Immature natural killer cell (primary cell): ENCODE measurements at regions not wholly inside any gene's neighbourhood (a gene's known extent, or its start where the extent isn't known, plus 50 kb on each side); places are given as distances from the start of the nearest gene placed in this dataset.

ENCODE experiments used
- DNase-seq, 3 donors: peaks; one replicate each; pipeline ENCODE4 v3.0.0; 2022; ENCODE audit warnings: mixed read lengths in 1 of 3
- H3K27ac Mint-ChIP-seq, 6 donors: one replicate each; pipeline ENCODE4 v1.8.0; 2020; ENCODE audit warnings: mixed read lengths in 6 of 6, mild to moderate bottlenecking in 5 of 6, inconsistent platforms in 4 of 6, moderate library complexity in 3 of 6
- H3K27me3 Mint-ChIP-seq, 3 donors: one replicate each; pipeline ENCODE4 v1.8.0; 2020 to 2021; ENCODE audit warnings: low read depth in 3 of 3, mild to moderate bottlenecking in 3 of 3, mixed read lengths in 3 of 3, moderate library complexity in 3 of 3, inconsistent platforms in 1 of 3
- H3K36me3 Mint-ChIP-seq, 3 donors: one replicate each; pipeline ENCODE4 v1.8.0; 2020; ENCODE audit warnings: mixed read lengths in 3 of 3, inconsistent platforms in 2 of 3, mild to moderate bottlenecking in 2 of 3
- H3K4me1 Mint-ChIP-seq, 2 donors: one replicate each; pipeline ENCODE4 v1.8.0; 2020; ENCODE audit warnings: inconsistent platforms in 2 of 2, mild to moderate bottlenecking in 2 of 2, mixed read lengths in 2 of 2, moderate library complexity in 1 of 2
- H3K4me3 Mint-ChIP-seq, 5 donors: one replicate each; pipeline ENCODE4 v1.8.0; 2020; ENCODE audit warnings: mild to moderate bottlenecking in 5 of 5, mixed read lengths in 5 of 5, inconsistent platforms in 3 of 5, moderate library complexity in 3 of 5
- H3K9me3 Mint-ChIP-seq, 6 donors: one replicate each; pipeline ENCODE4 v1.8.0; 2020; ENCODE audit warnings: mild to moderate bottlenecking in 6 of 6, mixed read lengths in 6 of 6, inconsistent platforms in 4 of 6, moderate library complexity in 3 of 6

GRCh38 chr12:42980441-42980840 lies 390.9 kb upstream of the PRICKLE1 start:
- Mint-ChIP-seq H3K4me3 (no peak overlapping the region), H3K27me3 (no peaks in the 10 kb centered on the region), H3K4me1 (no peaks in the 10 kb centered on the region), H3K36me3 (no peaks in the 10 kb centered on the region), H3K9me3 (peaks cover 0 to 16% (median 10%) of the 10 kb centered on the region in 6 donors), H3K27ac (no peak overlapping the region)
- no peak for DNase-seq

GRCh38 chr12:42979746-42980145 lies 390.2 kb upstream of the PRICKLE1 start:
- Mint-ChIP-seq H3K36me3 (no peaks in the 10 kb centered on the region), H3K27ac (no peak overlapping the region), H3K27me3 (no peaks in the 10 kb centered on the region), H3K4me1 (no peaks in the 10 kb centered on the region), H3K9me3 (peaks cover 0 to 21% (median 11%) of the 10 kb centered on the region in 6 donors), H3K4me3 (no peak overlapping the region)
- no peak for DNase-seq

- H3K9me3 Mint-ChIP-seq, result peaks cover 2 to 28% (median 13%) of the 10 kb centered on the region in 6 donors
- H3K27me3 Mint-ChIP-seq, result no peaks in the 10 kb centered on the region
- H3K4me1 Mint-ChIP-seq, result no peaks in the 10 kb centered on the region
- no peak overlapping the region for H3K27ac Mint-ChIP-seq
- no peaks in the 10 kb centered on the region for H3K36me3 Mint-ChIP-seq
- H3K4me3 Mint-ChIP-seq, result no peak overlapping the region
- DNase-seq, result no peak
Observed at GRCh38 chr12:42978708-42979107, 389.2 kb upstream of the PRICKLE1 start.

GRCh38 chr12:42977451-42978230 lies 388.1 kb upstream of the PRICKLE1 start:
- H3K27ac Mint-ChIP-seq, result no peak overlapping the region
- H3K4me3 Mint-ChIP-seq, result no peak overlapping the region
- H3K36me3 Mint-ChIP-seq, result no peaks in the 10 kb centered on the region
- H3K9me3 Mint-ChIP-seq, result peaks cover 5 to 37% (median 15%) of the 10 kb centered on the region in 6 donors
- no peaks in the 10 kb centered on the region for H3K27me3 Mint-ChIP-seq
- no peak for DNase-seq
- no peaks in the 10 kb centered on the region for H3K4me1 Mint-ChIP-seq

- no peak overlapping the region for H3K27ac Mint-ChIP-seq
- peaks cover 7 to 41% (median 16%) of the 10 kb centered on the region in 6 donors for H3K9me3 Mint-ChIP-seq
- H3K36me3 Mint-ChIP-seq, result no peaks in the 10 kb centered on the region
- no peaks in the 10 kb centered on the region for H3K27me3 Mint-ChIP-seq
- no peak overlapping the region for H3K4me3 Mint-ChIP-seq
- DNase-seq, result no peak
- H3K4me1 Mint-ChIP-seq, result no peaks in the 10 kb centered on the region
Observed at GRCh38 chr12:42976620-42977019, 387.1 kb upstream of the PRICKLE1 start.

- Mint-ChIP-seq H3K27ac (no peak overlapping the region), H3K36me3 (no peaks in the 10 kb centered on the region), H3K27me3 (no peaks in the 10 kb centered on the region), H3K4me1 (no peaks in the 10 kb centered on the region), H3K9me3 (peaks cover 9 to 43% (median 18%) of the 10 kb centered on the region in 6 donors), H3K4me3 (no peak overlapping the region)
- DNase-seq, result no peak
Observed at GRCh38 chr12:42976122-42976521, 386.6 kb upstream of the PRICKLE1 start.

GRCh38 chr12:42969355-42969754 lies 379.8 kb upstream of the PRICKLE1 start:
- Mint-ChIP-seq H3K9me3 (peaks cover 7 to 40% (median 16%) of the 10 kb centered on the region in 6 donors), H3K4me3 (no peak overlapping the region), H3K36me3 (no peaks in the 10 kb centered on the region), H3K27me3 (peaks cover 0 to 2% (median 0%) of the 10 kb centered on the region in 3 donors), H3K27ac (no peak overlapping the region), H3K4me1 (no peaks in the 10 kb centered on the region)
- DNase-seq, result no peak

- Mint-ChIP-seq H3K36me3 (no peaks in the 10 kb centered on the region), H3K27ac (no peak overlapping the region), H3K4me3 (no peak overlapping the region), H3K4me1 (no peaks in the 10 kb centered on the region), H3K27me3 (peaks cover 0 to 2% (median 0%) of the 10 kb centered on the region in 3 donors), H3K9me3 (peaks cover 7 to 34% (median 12%) of the 10 kb centered on the region in 6 donors)
- no peak for DNase-seq
Observed at GRCh38 chr12:42968426-42968825, 378.9 kb upstream of the PRICKLE1 start.

- Mint-ChIP-seq H3K27me3 (peaks cover 0 to 2% (median 0%) of the 10 kb centered on the region in 3 donors), H3K4me1 (no peaks in the 10 kb centered on the region), H3K36me3 (no peaks in the 10 kb centered on the region), H3K4me3 (no peak overlapping the region), H3K27ac (no peak overlapping the region), H3K9me3 (peaks cover 5 to 30% (median 10%) of the 10 kb centered on the region in 6 donors)
- DNase-seq, result no peak
Observed at GRCh38 chr12:42967850-42968249, 378.3 kb upstream of the PRICKLE1 start.

DNA sequence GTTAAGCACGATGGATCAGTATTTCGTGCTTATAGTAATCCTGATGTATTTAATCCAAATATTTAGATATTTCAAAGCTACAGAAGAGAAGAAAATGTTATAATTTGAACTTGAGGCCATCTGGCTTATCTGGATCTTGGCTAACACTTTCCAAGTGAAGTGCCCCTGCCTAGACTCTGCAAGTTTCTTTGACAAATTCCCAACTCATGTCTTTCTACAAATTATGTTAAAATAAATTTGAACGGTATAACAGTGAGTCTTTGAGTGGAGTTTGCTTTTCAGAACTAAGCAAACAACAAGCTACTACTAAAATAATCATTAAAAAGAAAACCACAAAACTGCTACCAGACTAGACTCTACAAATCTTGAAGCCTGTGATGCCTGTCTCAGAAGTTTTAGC lies 374.4 kb upstream of the PRICKLE1 start:
- H3K4me3 Mint-ChIP-seq, result no peak overlapping the region
- H3K4me1 Mint-ChIP-seq, result no peaks in the 10 kb centered on the region
- no peak for DNase-seq
- H3K27me3 Mint-ChIP-seq, result peaks cover 0 to 2% (median 2%) of the 10 kb centered on the region in 3 donors
- no peak overlapping the region for H3K27ac Mint-ChIP-seq
- H3K36me3 Mint-ChIP-seq, result no peaks in the 10 kb centered on the region
- peaks cover 2 to 16% (median 4%) of the 10 kb centered on the region in 6 donors for H3K9me3 Mint-ChIP-seq

GRCh38 chr12:42962384-42962783 lies 372.8 kb upstream of the PRICKLE1 start:
- Mint-ChIP-seq H3K27me3 (peaks cover 0 to 2% (median 2%) of the 10 kb centered on the region in 3 donors), H3K36me3 (no peaks in the 10 kb centered on the region), H3K4me3 (no peak overlapping the region), H3K27ac (no peak overlapping the region), H3K9me3 (peaks cover 0 to 10% (median 4%) of the 10 kb centered on the region in 6 donors), H3K4me1 (no peaks in the 10 kb centered on the region)
- DNase-seq, result no peak

DNA sequence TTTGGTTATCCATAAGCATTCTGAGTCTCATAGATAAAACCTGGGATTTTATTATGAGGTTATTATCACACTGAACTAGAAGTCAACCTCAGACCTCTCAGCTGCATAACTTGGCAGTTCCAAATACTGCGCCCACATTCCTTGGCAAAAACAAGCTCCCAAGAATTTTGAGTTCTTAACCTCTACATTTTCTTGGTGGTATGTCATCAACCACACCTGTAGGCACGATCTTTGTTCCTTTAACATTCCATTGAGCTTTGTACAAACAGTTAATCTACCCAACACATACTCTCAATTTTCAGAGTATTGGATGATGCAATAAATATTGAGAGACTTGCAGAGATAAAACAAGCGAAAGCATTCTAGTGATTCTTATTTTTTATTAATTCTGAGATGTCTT lies 371.8 kb upstream of the PRICKLE1 start:
- Mint-ChIP-seq H3K27me3 (peaks cover 0 to 2% (median under 1%) of the 10 kb centered on the region in 3 donors), H3K4me3 (no peak overlapping the region), H3K27ac (no peak overlapping the region), H3K36me3 (no peaks in the 10 kb centered on the region), H3K4me1 (no peaks in the 10 kb centered on the region), H3K9me3 (peaks cover 0 to 10% (median 5%) of the 10 kb centered on the region in 6 donors)
- DNase-seq, result no peak

GRCh38 chr12:42960087-42960527 lies 370.6 kb upstream of the PRICKLE1 start:
- no peaks in the 10 kb centered on the region for H3K36me3 Mint-ChIP-seq
- DNase-seq, result no peak
- H3K27ac Mint-ChIP-seq, result no peak overlapping the region
- H3K4me3 Mint-ChIP-seq, result no peak overlapping the region
- H3K9me3 Mint-ChIP-seq, result peaks cover 0 to 10% (median 8%) of the 10 kb centered on the region in 6 donors
- H3K4me1 Mint-ChIP-seq, result no peaks in the 10 kb centered on the region
- peaks cover 0 to 2% (median 0%) of the 10 kb centered on the region in 3 donors for H3K27me3 Mint-ChIP-seq

GRCh38 chr12:42958291-42958674 lies 368.7 kb upstream of the PRICKLE1 start:
- Mint-ChIP-seq H3K4me1 (no peaks in the 10 kb centered on the region), H3K27me3 (peaks cover 0 to 2% (median 0%) of the 10 kb centered on the region in 3 donors), H3K27ac (no peak overlapping the region), H3K4me3 (no peak overlapping the region), H3K36me3 (no peaks in the 10 kb centered on the region), H3K9me3 (peaks cover 7 to 20% (median 16%) of the 10 kb centered on the region in 6 donors)
- no peak for DNase-seq
